ENCODE measurements at regions not wholly inside any gene's neighbourhood (a gene's known extent, or its start where the extent isn't known, plus 50 kb on each side); places are given as distances from the start of the nearest gene placed in this dataset.

- TF ChIP-seq EZH2 (IDR thresholded peaks at IDR 0.05; ENCODE audit: insufficient read depth, poor library complexity, severe bottlenecking) (no peak), EZH2phosphoT487 (IDR thresholded peaks at IDR 0.05; ENCODE audit: insufficient read depth, low read depth) (no peak)
Measured at GRCh38 chr1:68890736-68891135, 393.9 kb upstream of the DEPDC1 start.

Data from GM23248 (cell line).